ENCODE measurements at regions not wholly inside any gene's neighbourhood (a gene's known extent, or its start where the extent isn't known, plus 50 kb on each side); places are given as distances from the start of the nearest gene placed in this dataset.

DNA sequence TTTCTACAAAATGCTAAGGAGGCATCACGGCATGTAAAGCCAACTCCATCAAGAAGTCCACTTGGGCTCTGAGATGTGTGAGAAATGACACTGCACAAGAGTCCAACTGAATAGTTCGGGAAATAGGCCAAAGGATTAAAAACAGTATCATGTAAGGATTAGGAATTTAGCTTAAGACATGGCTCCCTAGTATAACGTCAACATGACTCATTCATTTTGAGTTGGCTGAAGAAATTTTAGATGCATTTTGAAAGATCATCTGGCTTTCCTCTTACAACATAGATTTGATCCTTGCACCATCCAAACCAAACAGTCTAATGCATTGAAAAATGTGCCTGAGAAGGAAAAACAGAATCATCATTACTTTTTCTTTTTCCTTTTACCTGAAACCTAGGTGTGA, 109.3 kb upstream of the MME start:
- peak; percentile 81 for DNase-seq
- Mint-ChIP-seq H3K9me3 (no peaks in the 10 kb centered on the region), H3K27ac (peak overlapping the region; percentile 74), H3K4me1 (ENCODE audit: low read depth) (peaks cover 67% of the 10 kb centered on the region), H3K36me3 (ENCODE audit: low read depth) (no peaks in the 10 kb centered on the region), H3K4me3 (peak overlapping the region; percentile 71), H3K27me3 (ENCODE audit: insufficient read depth) (no peaks in the 10 kb centered on the region)
- TF ChIP-seq, protein P1, sequence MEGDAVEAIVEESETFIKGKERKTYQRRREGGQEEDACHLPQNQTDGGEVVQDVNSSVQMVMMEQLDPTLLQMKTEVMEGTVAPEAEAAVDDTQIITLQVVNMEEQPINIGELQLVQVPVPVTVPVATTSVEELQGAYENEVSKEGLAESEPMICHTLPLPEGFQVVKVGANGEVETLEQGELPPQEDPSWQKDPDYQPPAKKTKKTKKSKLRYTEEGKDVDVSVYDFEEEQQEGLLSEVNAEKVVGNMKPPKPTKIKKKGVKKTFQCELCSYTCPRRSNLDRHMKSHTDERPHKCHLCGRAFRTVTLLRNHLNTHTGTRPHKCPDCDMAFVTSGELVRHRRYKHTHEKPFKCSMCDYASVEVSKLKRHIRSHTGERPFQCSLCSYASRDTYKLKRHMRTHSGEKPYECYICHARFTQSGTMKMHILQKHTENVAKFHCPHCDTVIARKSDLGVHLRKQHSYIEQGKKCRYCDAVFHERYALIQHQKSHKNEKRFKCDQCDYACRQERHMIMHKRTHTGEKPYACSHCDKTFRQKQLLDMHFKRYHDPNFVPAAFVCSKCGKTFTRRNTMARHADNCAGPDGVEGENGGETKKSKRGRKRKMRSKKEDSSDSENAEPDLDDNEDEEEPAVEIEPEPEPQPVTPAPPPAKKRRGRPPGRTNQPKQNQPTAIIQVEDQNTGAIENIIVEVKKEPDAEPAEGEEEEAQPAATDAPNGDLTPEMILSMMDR (IDR thresholded peaks at IDR 0.05): no peak

DNA sequence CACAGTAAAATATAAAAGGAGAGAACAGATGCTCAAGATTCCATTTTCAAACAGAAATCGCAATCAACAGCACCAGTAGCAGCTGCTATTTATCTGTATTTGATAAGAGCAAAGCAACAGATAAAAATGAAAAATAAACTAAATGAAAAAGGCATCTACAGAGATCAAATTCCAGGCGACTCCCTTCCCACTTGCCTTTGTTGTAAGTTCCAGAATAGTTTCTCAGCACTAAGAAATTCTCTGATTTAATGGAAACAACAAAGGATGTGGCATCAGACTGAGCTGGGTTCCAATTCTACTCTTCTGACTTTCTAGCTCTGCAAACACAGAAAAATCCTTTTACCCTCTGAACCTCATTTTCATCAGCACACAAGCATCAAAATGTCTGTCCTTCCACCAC, 110.8 kb upstream of the MME start:
- TF ChIP-seq, protein P1 (IDR thresholded peaks at IDR 0.05): no peak
- peak overlapping the region; percentile 20; the same call in 1 of the 2 replicates for H3K27ac Mint-ChIP-seq
- no peak overlapping the region for H3K4me3 Mint-ChIP-seq
- H3K27me3 Mint-ChIP-seq (ENCODE audit: insufficient read depth): no peaks in the 10 kb centered on the region
- DNase-seq: no peak
- H3K4me1 Mint-ChIP-seq (ENCODE audit: low read depth): peaks cover 67% of the 10 kb centered on the region
- H3K9me3 Mint-ChIP-seq: no peaks in the 10 kb centered on the region
- no peaks in the 10 kb centered on the region for H3K36me3 Mint-ChIP-seq (ENCODE audit: low read depth)

DNA sequence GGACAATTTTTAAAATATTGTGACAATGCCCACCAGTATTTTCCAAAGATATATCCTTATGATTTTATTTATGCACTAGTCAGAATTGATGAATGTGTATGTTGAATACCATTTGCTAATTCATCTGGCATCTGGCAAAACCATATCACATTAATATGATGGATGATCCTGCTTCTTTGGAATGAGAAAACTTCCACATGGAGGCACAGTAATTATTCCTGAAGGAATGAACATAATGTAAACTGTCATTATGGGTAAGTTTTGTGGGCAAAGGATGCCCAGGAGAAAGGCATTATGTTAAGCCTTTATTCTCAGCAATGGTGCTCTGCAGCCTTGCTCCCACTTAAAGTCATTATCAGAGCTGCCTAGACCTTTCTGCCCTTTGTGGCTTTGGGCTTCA, 113.0 kb upstream of the MME start:
- Mint-ChIP-seq H3K9me3 (no peaks in the 10 kb centered on the region), H3K4me3 (no peak overlapping the region), H3K27ac (no peak overlapping the region), H3K4me1 (ENCODE audit: low read depth) (peaks cover 46% of the 10 kb centered on the region), H3K36me3 (ENCODE audit: low read depth) (no peaks in the 10 kb centered on the region), H3K27me3 (ENCODE audit: insufficient read depth) (no peaks in the 10 kb centered on the region)
- TF ChIP-seq, protein P1 (IDR thresholded peaks at IDR 0.05): no peak
- peak; percentile 34 for DNase-seq

DNA sequence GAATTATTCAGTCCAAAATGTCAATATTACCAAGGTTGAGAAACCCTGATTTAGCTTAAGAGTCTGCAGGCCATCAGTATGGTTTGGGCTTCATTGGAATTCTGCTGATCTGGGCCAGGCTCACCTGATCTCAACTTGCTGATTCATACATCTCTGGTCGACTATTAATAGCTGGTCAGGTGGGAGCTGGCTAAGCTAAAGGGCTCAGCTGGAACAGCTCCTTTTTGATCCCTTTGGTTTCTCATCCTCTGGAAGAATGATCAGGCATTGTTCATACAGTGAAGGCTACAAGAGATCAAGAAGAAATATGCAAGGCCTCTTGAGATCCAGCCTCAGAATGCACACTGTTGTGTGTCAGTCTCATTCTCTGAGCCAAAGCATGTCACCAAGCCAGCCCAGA, 123.3 kb upstream of the MME start:
- Mint-ChIP-seq H3K27ac (no peak overlapping the region), H3K9me3 (0 out of 2 replicates have a peak, but pooled peaks cover 2% of the 10 kb centered on the region), H3K36me3 (ENCODE audit: low read depth) (peaks cover 4% of the 10 kb centered on the region), H3K4me1 (ENCODE audit: low read depth) (peaks cover 5% of the 10 kb centered on the region; the same call in 1 of the 2 replicates), H3K4me3 (no peak overlapping the region), H3K27me3 (ENCODE audit: insufficient read depth) (no peaks in the 10 kb centered on the region)
- TF ChIP-seq, protein P1 (IDR thresholded peaks at IDR 0.05): no peak
- no peak for DNase-seq

DNA sequence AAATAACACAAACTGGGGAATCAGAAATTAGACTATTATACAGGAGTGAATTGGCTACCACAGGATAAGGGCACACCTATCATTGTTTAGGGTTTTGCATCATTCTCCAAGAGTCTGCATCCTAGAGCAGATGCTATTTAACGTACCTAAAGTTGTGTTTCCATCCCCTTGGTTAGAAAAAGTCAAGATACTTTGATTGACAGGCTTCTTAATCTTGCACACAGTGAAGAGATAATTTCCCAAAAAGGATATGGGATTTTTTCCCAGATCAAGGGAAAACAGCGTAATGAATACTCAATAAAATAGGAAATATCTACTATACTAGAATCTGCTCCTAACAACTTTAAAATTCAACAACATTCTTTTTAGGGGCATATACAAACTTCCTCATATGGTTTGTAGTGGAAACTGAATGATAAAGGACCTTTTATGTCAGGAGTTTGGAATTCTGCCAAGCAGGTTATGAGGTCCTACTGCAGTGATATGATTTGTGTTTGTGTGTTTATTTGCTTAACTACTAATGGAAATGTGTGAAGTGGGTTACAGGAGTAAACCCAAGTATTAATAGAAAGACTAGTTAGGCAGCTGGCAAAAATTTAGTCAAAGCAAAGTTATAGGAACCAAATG, 124.1 kb upstream of the MME start:
- no peak overlapping the region for H3K4me3 Mint-ChIP-seq
- TF ChIP-seq, protein P1 (IDR thresholded peaks at IDR 0.05): no peak

More for the DNA sequence above, 124.1 kb upstream of the MME start:
- no peak overlapping the region for H3K27ac Mint-ChIP-seq
- H3K9me3 Mint-ChIP-seq: peaks cover 8% of the 10 kb centered on the region; the same call in 1 of the 2 replicates
- H3K27me3 Mint-ChIP-seq (ENCODE audit: insufficient read depth): no peaks in the 10 kb centered on the region
- no peak for DNase-seq
- peaks cover 9% of the 10 kb centered on the region for H3K36me3 Mint-ChIP-seq (ENCODE audit: low read depth)
- H3K4me1 Mint-ChIP-seq (ENCODE audit: low read depth): peaks cover 5% of the 10 kb centered on the region; the same call in 1 of the 2 replicates

Data from HFFc6 (cell line).